GM13977 (cell line): ENCODE measurements at regions not wholly inside any gene's neighbourhood (a gene's known extent, or its start where the extent isn't known, plus 50 kb on each side); places are given as distances from the start of the nearest gene placed in this dataset.

Source experiments
- DNase-seq: peaks from one replicate; pipeline ENCODE4 v3.0.0; 2012; ENCODE audit warnings: low spot score
- CTCF ChIP-seq: IDR thresholded peaks from 2 replicates; pipeline ENCODE4 v1.5.1; 2012; ENCODE audit warnings: mild to moderate bottlenecking, control low read depth; ENCODE audit not compliant: insufficient read depth; ENCODE audit errors: extremely low read depth, missing control alignments
- in situ Hi-C: fragments of 300-500 bp; cut with MboI; formaldehyde crosslinking; loops from one replicate; pipeline ENCODE4 v1.12.0; 2022; ENCODE audit warnings: low sequenced_read_pairs, low pct_unique_long_range_greater_than_20kb, mixed read lengths, inconsistent platforms; ENCODE audit not compliant: unreplicated experiment

DNA sequence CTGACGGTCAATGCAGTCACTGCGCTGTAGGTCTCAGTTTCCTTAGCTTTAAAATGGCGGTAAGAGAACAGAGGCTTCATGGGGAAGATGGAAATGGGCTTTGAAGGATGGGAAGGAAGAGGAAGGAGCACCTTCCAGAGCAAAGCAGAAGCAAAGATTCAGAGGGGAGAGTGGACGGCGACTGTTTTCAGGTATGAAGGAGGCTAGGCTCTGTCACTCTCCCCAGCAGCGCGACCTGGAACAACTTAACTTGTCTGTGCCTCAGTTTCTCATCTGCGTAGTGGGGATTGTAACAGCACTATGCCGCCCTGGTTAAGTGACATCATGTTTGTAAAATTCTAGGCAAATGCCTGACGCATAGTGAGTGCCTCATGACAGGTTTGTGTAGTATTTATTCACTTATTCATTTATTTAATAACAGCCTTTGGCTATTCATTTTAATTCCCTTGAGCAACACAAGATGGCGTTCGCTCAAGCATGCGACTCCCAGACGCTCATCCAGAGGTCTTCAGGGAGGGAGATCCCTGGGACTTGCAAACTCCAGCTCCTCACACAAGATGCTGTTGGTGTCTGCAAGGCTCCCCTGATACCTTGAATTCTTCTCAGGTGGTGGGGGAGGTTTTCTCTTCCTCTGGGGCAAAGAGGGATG lies 336.3 kb downstream of the DYSF start:
- TF ChIP-seq CTCF, result no peak
- no peak for DNase-seq
- in situ Hi-C loops, result no loop called here

DNA sequence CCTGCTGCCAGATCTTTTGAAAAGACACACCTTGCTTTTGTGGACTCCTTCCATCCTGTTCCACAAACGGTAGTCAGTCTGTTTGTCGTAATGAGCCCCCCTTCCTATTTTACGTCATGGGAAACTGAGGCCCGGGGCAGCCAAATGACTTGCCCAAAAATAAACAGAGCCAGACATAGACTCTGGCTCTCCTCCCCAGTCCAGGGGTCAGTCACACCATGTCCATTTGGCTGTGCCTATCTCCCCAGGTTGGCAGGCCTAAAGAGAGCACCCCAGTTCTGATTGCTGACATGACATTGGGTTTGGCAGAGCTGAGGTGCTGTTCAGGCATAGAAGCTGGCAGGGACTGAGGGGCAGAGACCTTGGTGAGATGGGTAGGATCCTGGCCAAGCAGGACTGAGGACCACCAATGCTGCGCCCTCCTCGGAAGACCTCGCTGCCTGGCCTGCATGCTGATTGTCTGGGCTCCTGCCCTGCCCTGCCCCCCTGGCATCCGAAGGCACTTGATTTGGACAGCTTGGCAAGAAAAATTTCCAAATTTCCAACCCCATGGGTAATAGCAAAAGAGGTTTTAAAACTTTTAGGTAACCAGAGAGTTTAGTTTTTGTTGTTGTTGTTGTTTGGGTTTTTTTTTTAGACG lies 335.4 kb downstream of the DYSF start:
- DNase-seq, result no peak
- TF ChIP-seq CTCF, result no peak
- in situ Hi-C loops, result no loop called here

DNA sequence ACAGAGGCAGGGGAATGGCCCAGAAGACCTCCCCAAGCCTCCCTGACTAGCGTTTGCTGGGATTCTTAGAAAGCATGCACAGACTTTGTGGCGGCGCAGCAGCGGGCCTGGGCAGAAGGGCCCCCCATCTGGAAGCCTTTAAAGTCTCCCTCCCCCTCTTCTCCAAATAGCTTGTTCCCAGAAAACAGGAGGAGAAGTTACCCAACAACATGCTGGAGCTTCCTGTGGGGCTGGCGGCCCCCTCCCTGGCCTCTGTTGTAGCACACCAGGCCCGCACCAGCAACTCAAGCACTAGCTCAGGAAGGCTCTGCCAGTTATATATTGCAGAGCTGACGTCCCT lies 334.8 kb downstream of the DYSF start:
- DNase-seq, result no peak
- no peak for TF ChIP-seq CTCF
- in situ Hi-C loops, result no loop called here

DNA sequence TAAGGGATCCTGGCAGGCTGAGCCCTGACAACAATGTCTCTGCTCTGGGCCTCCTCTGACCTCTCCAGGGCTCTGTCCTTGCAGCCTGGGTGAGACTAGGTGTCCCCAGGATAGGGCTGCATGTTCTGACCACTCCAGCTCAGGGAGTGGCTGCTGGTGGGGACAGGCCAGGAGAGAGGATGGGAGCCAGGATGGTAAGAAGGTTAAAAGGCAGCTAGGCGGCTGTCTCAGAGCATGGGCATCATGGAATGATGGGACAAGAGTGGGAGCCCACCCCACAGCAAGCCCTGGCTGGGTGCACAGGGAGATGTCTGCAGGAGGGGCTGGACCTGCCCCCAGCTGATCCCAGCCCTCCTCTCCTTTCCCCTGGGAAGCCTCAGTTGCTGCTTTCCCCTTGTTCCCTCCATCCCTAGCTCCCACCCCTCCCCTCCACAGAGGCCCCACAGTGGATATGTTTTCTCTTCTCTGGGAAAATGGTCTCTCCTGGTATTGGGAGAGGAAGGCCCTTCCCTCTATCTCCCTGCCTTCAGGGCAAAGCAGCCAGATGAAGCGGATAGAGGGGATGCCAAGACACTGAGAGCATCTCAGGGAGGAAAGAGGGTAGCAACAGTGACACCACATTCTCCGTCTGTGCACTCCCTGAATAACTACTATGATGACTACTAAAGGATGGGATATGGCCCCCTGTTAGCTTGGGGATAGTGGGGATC lies 334.3 kb downstream of the DYSF start:
- in situ Hi-C loops, result no loop called here
- DNase-seq, result no peak
- TF ChIP-seq CTCF, result no peak

GRCh38 chr2:71787108-71787415 lies 333.7 kb downstream of the DYSF start:
- in situ Hi-C loops, result no loop called here

More at GRCh38 chr2:71787108-71787415, 333.7 kb downstream of the DYSF start:
- no peak for DNase-seq
- no peak for TF ChIP-seq CTCF
